Endothelial cell of umbilical vein (primary cell): ENCODE measurements at regions not wholly inside any gene's neighbourhood (a gene's known extent, or its start where the extent isn't known, plus 50 kb on each side); places are given as distances from the start of the nearest gene placed in this dataset.

Experiments used
- EZH2 ChIP-seq: IDR thresholded peaks from 2 replicates; pipeline ENCODE4 v1.6.1; 2012; ENCODE audit warnings: borderline replicate concordance, low read depth, mild to moderate bottlenecking, moderate library complexity, low read length, inconsistent platforms; ENCODE audit not compliant: severe bottlenecking
- FOS ChIP-seq: IDR thresholded peaks from 2 replicates; pipeline ENCODE4 v1.6.1; 2011; ENCODE audit warnings: mild to moderate bottlenecking, low read length, moderate library complexity, borderline replicate concordance; ENCODE audit not compliant: insufficient read depth
- GATA2 ChIP-seq: IDR thresholded peaks from 2 replicates; pipeline ENCODE4 v1.7.0; 2011; ENCODE audit warnings: low read depth, mild to moderate bottlenecking, moderate library complexity, mixed read lengths, low read length; ENCODE audit not compliant: insufficient read length, insufficient read depth
- JUN ChIP-seq: IDR thresholded peaks from 2 replicates; pipeline ENCODE4 v1.6.1; 2011; ENCODE audit warnings: borderline replicate concordance, low read depth; ENCODE audit not compliant: insufficient read length, insufficient read depth
- MYC ChIP-seq: IDR thresholded peaks from one replicate; pipeline ENCODE4 v1.6.1; 2011; ENCODE audit warnings: mild to moderate bottlenecking, low read depth, low read length
- POLR2A ChIP-seq: IDR thresholded peaks from 2 replicates; pipeline ENCODE4 v1.6.1; 2012; ENCODE audit warnings: low read depth, mild to moderate bottlenecking, control low read depth, low read length
- POLR2AphosphoS5 ChIP-seq: IDR thresholded peaks from 2 replicates; pipeline ENCODE4 v1.6.1; 2012; ENCODE audit warnings: low read depth, mild to moderate bottlenecking, control low read depth, low read length, moderate library complexity; ENCODE audit not compliant: insufficient read depth
- TF ChIP-seq, protein P1 (sequence below), 2 donors: IDR thresholded peaks; 1 replicate in 1 of 2; 2 replicates in 1 of 2; pipeline ENCODE4 v1.5.1; 2011; ENCODE audit warnings: low read length in 2 of 2, mild to moderate bottlenecking in 2 of 2, moderate library complexity in 2 of 2, control low read depth in 1 of 2, inconsistent platforms in 1 of 2, low read depth in 1 of 2; ENCODE audit not compliant: insufficient read depth in 1 of 2; ENCODE audit errors: extremely low read depth in 1 of 2
- TF ChIP-seq, protein P2 (sequence below): IDR thresholded peaks from 2 replicates; pipeline ENCODE4 v1.6.1; 2011; ENCODE audit not compliant: insufficient read depth, insufficient read length

DNA sequence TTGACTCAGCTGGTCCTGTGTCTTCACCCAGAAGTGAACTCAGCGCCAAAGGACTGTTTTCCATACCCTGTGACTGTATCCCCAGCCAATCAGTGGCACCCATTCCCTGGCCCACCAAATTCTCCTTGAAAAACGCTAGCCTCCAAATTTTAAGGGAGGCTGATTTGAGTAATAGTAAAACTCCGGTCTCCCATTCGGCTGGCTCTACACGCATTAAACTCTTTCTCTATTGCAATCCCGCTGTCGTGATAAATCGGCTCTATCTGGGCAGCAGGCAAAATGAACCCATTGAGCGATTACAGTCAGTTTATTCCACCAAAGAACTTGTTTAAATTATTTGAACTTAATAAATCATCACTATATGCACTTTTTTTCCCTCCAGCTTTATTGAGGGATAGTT, 55.9 kb upstream of the PPP1R26 start:
- TF ChIP-seq, protein P1, sequence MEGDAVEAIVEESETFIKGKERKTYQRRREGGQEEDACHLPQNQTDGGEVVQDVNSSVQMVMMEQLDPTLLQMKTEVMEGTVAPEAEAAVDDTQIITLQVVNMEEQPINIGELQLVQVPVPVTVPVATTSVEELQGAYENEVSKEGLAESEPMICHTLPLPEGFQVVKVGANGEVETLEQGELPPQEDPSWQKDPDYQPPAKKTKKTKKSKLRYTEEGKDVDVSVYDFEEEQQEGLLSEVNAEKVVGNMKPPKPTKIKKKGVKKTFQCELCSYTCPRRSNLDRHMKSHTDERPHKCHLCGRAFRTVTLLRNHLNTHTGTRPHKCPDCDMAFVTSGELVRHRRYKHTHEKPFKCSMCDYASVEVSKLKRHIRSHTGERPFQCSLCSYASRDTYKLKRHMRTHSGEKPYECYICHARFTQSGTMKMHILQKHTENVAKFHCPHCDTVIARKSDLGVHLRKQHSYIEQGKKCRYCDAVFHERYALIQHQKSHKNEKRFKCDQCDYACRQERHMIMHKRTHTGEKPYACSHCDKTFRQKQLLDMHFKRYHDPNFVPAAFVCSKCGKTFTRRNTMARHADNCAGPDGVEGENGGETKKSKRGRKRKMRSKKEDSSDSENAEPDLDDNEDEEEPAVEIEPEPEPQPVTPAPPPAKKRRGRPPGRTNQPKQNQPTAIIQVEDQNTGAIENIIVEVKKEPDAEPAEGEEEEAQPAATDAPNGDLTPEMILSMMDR (IDR thresholded peaks at IDR 0.05; ENCODE audit: extremely low read depth in 1 of 2, insufficient read depth in 1 of 2, low read depth in 1 of 2, low read length in 2 of 2), result no peak
- TF ChIP-seq POLR2AphosphoS5 (no peak), POLR2A (no peak), EZH2 (no peak), GATA2 (no peak), FOS (no peak), JUN (no peak), MYC (no peak)
- TF ChIP-seq, protein P2, sequence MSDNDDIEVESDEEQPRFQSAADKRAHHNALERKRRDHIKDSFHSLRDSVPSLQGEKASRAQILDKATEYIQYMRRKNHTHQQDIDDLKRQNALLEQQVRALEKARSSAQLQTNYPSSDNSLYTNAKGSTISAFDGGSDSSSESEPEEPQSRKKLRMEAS, result no peak
